ENCODE measurements at regions not wholly inside any gene's neighbourhood (a gene's known extent, or its start where the extent isn't known, plus 50 kb on each side); places are given as distances from the start of the nearest gene placed in this dataset.

DNA sequence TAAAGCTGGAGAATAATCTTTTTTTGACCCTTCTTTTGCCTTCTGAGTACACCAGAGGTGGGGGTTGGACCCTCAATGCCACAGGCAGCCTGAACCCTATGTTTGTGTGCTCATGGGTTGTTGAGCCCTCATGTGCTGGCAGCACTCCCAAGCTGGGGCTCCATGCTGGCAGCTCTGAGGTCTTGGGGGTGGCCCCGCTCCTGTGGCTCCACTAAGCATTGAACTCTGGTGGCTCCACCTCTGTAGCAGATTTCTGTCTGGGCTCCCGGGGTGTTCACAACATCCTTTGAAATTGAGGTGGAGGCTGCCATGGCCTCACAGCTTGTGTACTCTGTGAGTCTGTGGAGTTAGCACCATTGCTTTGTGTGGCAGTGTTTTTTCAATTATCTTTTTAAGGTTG is 557.4 kb upstream of the SEL1L start:
- H3K27me3 Mint-ChIP-seq, result no peaks in the 10 kb centered on the region
- no peak for ATAC-seq

GRCh38 chr14:82094829-82095345 is 561.2 kb upstream of the SEL1L start:
- H3K9me3 Mint-ChIP-seq, result no peaks in the 10 kb centered on the region
- no peaks in the 10 kb centered on the region for H3K27me3 Mint-ChIP-seq
- H3K4me1 Mint-ChIP-seq, result no peaks in the 10 kb centered on the region
- no peaks in the 10 kb centered on the region for H3K36me3 Mint-ChIP-seq
- H3K27ac Mint-ChIP-seq, result no peak overlapping the region
- no peak overlapping the region for H3K4me3 Mint-ChIP-seq
- no peak for ATAC-seq

More for the DNA sequence above, 557.4 kb upstream of the SEL1L start:
- no peak overlapping the region for H3K4me3 Mint-ChIP-seq
- H3K4me1 Mint-ChIP-seq, result no peaks in the 10 kb centered on the region
- H3K27ac Mint-ChIP-seq, result no peak overlapping the region
- peaks cover 4% of the 10 kb centered on the region for H3K9me3 Mint-ChIP-seq
- no peaks in the 10 kb centered on the region for H3K36me3 Mint-ChIP-seq

DNA sequence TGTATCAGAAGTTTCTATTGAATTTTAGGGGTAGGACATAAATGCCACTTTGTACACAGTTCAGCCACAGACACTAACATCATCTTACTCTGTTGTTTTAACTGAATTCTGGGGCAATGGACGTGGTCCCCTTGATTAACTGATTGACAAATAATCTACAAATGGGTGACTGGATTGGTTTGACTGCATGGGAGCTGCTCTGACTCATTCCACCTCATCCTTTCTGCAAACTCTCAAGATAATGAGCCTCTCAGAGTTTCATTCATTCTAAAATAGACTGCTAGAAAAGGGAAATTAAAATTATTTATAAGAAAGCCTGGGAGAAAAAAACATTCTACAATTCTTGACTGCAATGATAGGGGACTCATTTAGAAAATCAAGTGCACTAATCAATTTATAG is 570.4 kb upstream of the SEL1L start:
- no peaks in the 10 kb centered on the region for H3K4me1 Mint-ChIP-seq
- ATAC-seq, result no peak
- H3K27me3 Mint-ChIP-seq, result no peaks in the 10 kb centered on the region
- no peak overlapping the region for H3K27ac Mint-ChIP-seq
- H3K4me3 Mint-ChIP-seq, result no peak overlapping the region
- peaks cover 6% of the 10 kb centered on the region for H3K9me3 Mint-ChIP-seq
- no peaks in the 10 kb centered on the region for H3K36me3 Mint-ChIP-seq

DNA sequence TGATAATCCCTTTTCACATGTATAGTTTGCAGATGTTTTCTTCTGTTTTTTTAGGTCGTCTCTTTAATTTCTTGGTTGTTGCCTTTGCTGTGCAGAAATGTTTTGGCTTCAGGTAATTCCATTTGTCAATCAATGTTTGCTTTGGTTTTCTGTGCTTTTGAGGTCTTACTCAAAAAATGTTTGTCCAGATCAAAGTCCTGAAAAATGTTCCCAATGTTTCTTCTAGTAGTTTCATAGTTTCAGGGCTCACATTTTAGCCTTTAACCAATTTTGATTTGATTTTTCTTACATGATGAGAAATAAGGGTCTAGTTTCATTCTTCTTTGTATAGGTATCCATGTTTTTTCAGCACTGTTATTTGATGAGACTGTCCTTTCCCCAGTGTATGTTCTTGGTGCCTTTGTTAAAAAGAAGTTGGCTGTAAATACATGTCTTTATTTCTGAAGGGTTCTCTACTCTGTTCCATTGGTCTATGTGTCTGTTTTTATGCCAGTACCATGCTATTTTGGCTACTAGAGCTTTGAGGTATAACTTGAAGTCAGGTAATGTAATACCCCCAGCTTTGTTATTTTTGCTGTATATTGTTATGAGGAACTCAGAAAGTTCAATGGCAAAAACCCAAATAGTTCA is 578.7 kb upstream of the SEL1L start:
- peaks cover 14% of the 10 kb centered on the region for H3K9me3 Mint-ChIP-seq
- H3K36me3 Mint-ChIP-seq, result no peaks in the 10 kb centered on the region
- ATAC-seq, result no peak
- H3K27ac Mint-ChIP-seq, result no peak overlapping the region
- no peak overlapping the region for H3K4me3 Mint-ChIP-seq
- H3K27me3 Mint-ChIP-seq, result no peaks in the 10 kb centered on the region
- H3K4me1 Mint-ChIP-seq, result no peaks in the 10 kb centered on the region

GRCh38 chr14:82113007-82113406 is 579.4 kb upstream of the SEL1L start:
- ATAC-seq, result no peak
- Mint-ChIP-seq H3K4me3 (no peak overlapping the region), H3K9me3 (peaks cover 18% of the 10 kb centered on the region), H3K27me3 (no peaks in the 10 kb centered on the region), H3K27ac (no peak overlapping the region), H3K36me3 (no peaks in the 10 kb centered on the region), H3K4me1 (no peaks in the 10 kb centered on the region)

GRCh38 chr14:82113710-82114109 is 580.1 kb upstream of the SEL1L start:
- Mint-ChIP-seq H3K36me3 (no peaks in the 10 kb centered on the region), H3K27ac (no peak overlapping the region), H3K4me1 (no peaks in the 10 kb centered on the region), H3K4me3 (no peak overlapping the region), H3K27me3 (no peaks in the 10 kb centered on the region), H3K9me3 (peaks cover 20% of the 10 kb centered on the region)
- no peak for ATAC-seq

DNA sequence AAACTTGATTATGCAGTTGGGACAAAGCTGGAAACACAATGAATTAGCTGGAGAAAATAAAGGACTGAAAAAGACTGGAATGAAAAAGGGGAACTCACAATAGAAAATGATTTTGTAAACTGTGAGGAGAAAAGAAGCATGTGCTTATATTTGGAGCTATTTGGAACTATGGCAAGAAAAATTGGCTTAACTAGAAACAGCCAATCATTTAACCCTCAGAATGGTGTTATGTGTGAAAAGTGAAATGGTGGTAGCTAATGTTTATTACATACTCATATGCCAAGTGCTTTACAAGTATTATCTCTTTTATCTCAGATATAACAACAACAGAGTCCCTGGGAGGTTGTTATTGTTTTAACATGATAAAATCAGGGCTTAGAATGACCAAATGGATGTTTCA is 583.1 kb upstream of the SEL1L start:
- no peaks in the 10 kb centered on the region for H3K27me3 Mint-ChIP-seq
- no peak for ATAC-seq
- H3K9me3 Mint-ChIP-seq, result peaks cover 18% of the 10 kb centered on the region
- H3K27ac Mint-ChIP-seq, result no peak overlapping the region
- H3K4me3 Mint-ChIP-seq, result no peak overlapping the region
- no peaks in the 10 kb centered on the region for H3K36me3 Mint-ChIP-seq
- no peaks in the 10 kb centered on the region for H3K4me1 Mint-ChIP-seq

DNA sequence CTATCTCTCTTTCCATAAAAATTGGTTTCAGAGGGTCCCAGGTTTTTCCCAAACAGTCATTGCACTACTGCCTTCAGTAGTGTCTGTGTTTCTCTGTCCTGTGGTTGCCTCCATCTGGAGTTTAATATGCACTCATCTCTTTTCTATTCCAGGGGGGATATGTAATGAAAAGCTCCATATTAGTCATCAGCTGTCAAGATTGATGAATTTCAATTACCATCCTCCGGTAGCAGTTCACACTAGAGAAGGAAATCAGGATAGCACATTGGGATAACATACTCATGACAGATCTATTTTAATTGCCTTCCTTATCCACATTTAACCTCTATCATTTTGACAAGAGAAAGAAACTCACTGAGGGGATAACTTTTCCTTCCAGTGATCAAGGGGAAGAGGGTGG is 589.0 kb upstream of the SEL1L start:
- Mint-ChIP-seq H3K27me3 (no peaks in the 10 kb centered on the region), H3K27ac (no peak overlapping the region), H3K4me3 (no peak overlapping the region), H3K9me3 (peaks cover 8% of the 10 kb centered on the region), H3K4me1 (no peaks in the 10 kb centered on the region), H3K36me3 (no peaks in the 10 kb centered on the region)
- ATAC-seq, result no peak

DNA sequence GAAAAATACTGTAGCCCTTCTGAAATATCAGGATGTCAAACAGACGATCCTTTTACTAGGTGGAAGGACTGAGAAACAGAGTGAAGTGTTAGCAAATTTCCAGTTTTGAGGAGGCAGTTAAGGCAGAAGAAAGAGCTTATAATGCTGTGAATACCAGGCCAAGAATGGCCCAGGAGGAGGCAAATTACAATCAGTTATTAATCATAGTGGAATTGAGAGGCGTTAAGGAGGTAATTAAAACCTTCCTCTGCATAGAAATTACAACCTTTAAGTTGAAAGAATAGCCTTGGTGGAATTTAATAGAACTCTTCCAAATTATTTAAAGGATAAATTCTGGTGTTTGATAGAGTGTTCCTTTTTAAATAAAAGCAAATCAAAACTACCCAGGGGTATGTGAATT is 590.9 kb upstream of the SEL1L start:
- Mint-ChIP-seq H3K9me3 (peaks cover 6% of the 10 kb centered on the region), H3K36me3 (no peaks in the 10 kb centered on the region), H3K4me1 (no peaks in the 10 kb centered on the region), H3K4me3 (no peak overlapping the region), H3K27me3 (no peaks in the 10 kb centered on the region), H3K27ac (no peak overlapping the region)
- ATAC-seq, result no peak

- Mint-ChIP-seq H3K36me3 (no peaks in the 10 kb centered on the region), H3K4me1 (no peaks in the 10 kb centered on the region), H3K27me3 (no peaks in the 10 kb centered on the region), H3K4me3 (no peak overlapping the region), H3K9me3 (peaks cover 11% of the 10 kb centered on the region), H3K27ac (no peak overlapping the region)
- ATAC-seq, result no peak
Observed at GRCh38 chr14:82126006-82126405, 592.4 kb upstream of the SEL1L start.

DNA sequence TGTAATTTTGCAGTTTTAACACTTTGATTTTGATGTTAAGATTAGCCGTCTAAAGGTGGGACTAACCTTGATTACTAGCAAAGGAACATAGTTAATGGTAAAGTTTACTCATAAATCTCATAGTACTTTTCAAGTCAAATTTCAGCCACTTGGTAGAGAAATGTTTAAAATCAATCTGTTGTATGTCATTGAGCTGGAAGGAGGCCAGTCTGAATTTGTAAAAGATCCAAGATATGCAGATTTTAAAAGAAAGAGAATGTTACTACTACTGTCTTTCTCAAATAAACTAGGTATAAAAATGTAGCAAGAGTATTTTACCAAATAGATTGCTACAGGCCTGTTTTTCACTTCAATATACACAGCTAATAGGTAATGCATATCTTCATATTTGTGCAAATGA is 600.8 kb upstream of the SEL1L start:
- ATAC-seq, result no peak
- Mint-ChIP-seq H3K36me3 (no peaks in the 10 kb centered on the region), H3K4me1 (no peaks in the 10 kb centered on the region), H3K9me3 (peaks cover 11% of the 10 kb centered on the region), H3K27ac (no peak overlapping the region), H3K4me3 (no peak overlapping the region), H3K27me3 (no peaks in the 10 kb centered on the region)

GRCh38 chr14:82138431-82138830 is 604.8 kb upstream of the SEL1L start:
- no peak overlapping the region for H3K27ac Mint-ChIP-seq
- no peak for ATAC-seq
- H3K9me3 Mint-ChIP-seq, result peaks cover 21% of the 10 kb centered on the region
- no peak overlapping the region for H3K4me3 Mint-ChIP-seq
- H3K4me1 Mint-ChIP-seq, result no peaks in the 10 kb centered on the region
- no peaks in the 10 kb centered on the region for H3K36me3 Mint-ChIP-seq
- no peaks in the 10 kb centered on the region for H3K27me3 Mint-ChIP-seq

DNA sequence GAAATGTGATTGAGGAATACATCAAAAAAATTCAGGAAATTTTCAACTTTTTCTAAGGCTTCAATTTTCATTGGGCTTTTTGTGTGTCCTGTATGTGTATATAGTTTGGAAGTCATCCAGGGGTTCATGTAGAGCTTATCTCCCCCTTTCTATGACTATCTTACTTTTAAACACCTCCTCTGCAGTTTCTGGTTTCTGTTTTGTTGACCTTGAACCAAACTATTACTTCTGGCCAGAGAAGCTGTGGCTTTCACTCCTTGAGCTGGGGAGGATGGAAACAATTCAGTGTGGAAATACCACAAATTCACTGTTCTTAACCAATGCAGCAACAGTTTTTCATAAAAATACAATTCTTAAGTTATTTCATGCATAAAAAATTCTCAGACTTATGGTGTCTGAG is 613.2 kb upstream of the SEL1L start:
- ATAC-seq, result no peak
- no peaks in the 10 kb centered on the region for H3K36me3 Mint-ChIP-seq
- H3K27me3 Mint-ChIP-seq, result no peaks in the 10 kb centered on the region
- H3K4me1 Mint-ChIP-seq, result no peaks in the 10 kb centered on the region
- H3K27ac Mint-ChIP-seq, result no peak overlapping the region
- peaks cover 5% of the 10 kb centered on the region for H3K9me3 Mint-ChIP-seq
- no peak overlapping the region for H3K4me3 Mint-ChIP-seq

GRCh38 chr14:82153689-82154088 is 620.0 kb upstream of the SEL1L start:
- H3K36me3 Mint-ChIP-seq, result no peaks in the 10 kb centered on the region
- no peak for ATAC-seq
- H3K4me3 Mint-ChIP-seq, result no peak overlapping the region
- no peaks in the 10 kb centered on the region for H3K4me1 Mint-ChIP-seq
- H3K9me3 Mint-ChIP-seq, result peaks cover 9% of the 10 kb centered on the region
- H3K27me3 Mint-ChIP-seq, result no peaks in the 10 kb centered on the region
- H3K27ac Mint-ChIP-seq, result no peak overlapping the region

GRCh38 chr14:82159624-82160023 is 626.0 kb upstream of the SEL1L start:
- H3K27me3 Mint-ChIP-seq, result no peaks in the 10 kb centered on the region
- peaks cover 3% of the 10 kb centered on the region for H3K9me3 Mint-ChIP-seq
- no peak overlapping the region for H3K27ac Mint-ChIP-seq
- H3K36me3 Mint-ChIP-seq, result no peaks in the 10 kb centered on the region
- H3K4me1 Mint-ChIP-seq, result no peaks in the 10 kb centered on the region
- no peak overlapping the region for H3K4me3 Mint-ChIP-seq
- ATAC-seq, result no peak

GRCh38 chr14:82180139-82180538 is 646.5 kb upstream of the SEL1L start:
- H3K36me3 Mint-ChIP-seq, result no peaks in the 10 kb centered on the region
- H3K27ac Mint-ChIP-seq, result no peak overlapping the region
- H3K4me1 Mint-ChIP-seq, result no peaks in the 10 kb centered on the region
- no peak overlapping the region for H3K4me3 Mint-ChIP-seq
- peaks cover 8% of the 10 kb centered on the region for H3K9me3 Mint-ChIP-seq
- no peak for ATAC-seq
- no peaks in the 10 kb centered on the region for H3K27me3 Mint-ChIP-seq

- ATAC-seq, result no peak
- no peaks in the 10 kb centered on the region for H3K27me3 Mint-ChIP-seq
- H3K27ac Mint-ChIP-seq, result no peak overlapping the region
- H3K9me3 Mint-ChIP-seq, result peaks cover 4% of the 10 kb centered on the region
- H3K4me1 Mint-ChIP-seq, result no peaks in the 10 kb centered on the region
- no peaks in the 10 kb centered on the region for H3K36me3 Mint-ChIP-seq
- no peak overlapping the region for H3K4me3 Mint-ChIP-seq
Observed at GRCh38 chr14:82182646-82183045, 649.0 kb upstream of the SEL1L start.

Data from stimulated activated memory B cell treated with anti-CD40 and anti-IgM and Interleukin-4, amounts not matched to agents 10 μg/mL and 1 μg/mL and 100 μg/mL, for 72 hours (primary cell).